HCT116 (cell line): ENCODE measurements at regions not wholly inside any gene's neighbourhood (a gene's known extent, or its start where the extent isn't known, plus 50 kb on each side); places are given as distances from the start of the nearest gene placed in this dataset.
"Not testable (repeated sequence)": the region's sequence is repeated elsewhere in the genome, so short reads cannot be mapped to it uniquely, and the experiment has no call there.

Experiments used
- CEBPB ChIP-seq: IDR thresholded peaks from 2 replicates; pipeline ENCODE4 v1.6.1; 2012; ENCODE audit warnings: low read depth
- EZH2phosphoT487 ChIP-seq: fragments of 200-600 bp; IDR thresholded peaks from 2 replicates; pipeline ENCODE4 v1.6.1; 2018; ENCODE audit warnings: antibody characterized with exemption, borderline replicate concordance
- POLR2A ChIP-seq: IDR thresholded peaks from 2 replicates; pipeline ENCODE4 v1.7.0; 2011; ENCODE audit warnings: borderline replicate concordance; ENCODE audit not compliant: insufficient read depth, insufficient read length; ENCODE audit errors: extremely low read depth
- SIN3A ChIP-seq: IDR thresholded peaks from 2 replicates; pipeline ENCODE4 v1.6.1; 2012; ENCODE audit warnings: low read depth
- TF ChIP-seq, protein P1 (sequence below), 3 experiments: fragments of 200-600 bp in 1 of 3; sonication (generic) in 1 of 3; IDR thresholded peaks in 2 of 3; conservative IDR thresholded peaks in 1 of 3; 2 replicates each; pipeline ENCODE4 v1.5.1; 2012 to 2017; ENCODE audit warnings: low read depth in 2 of 3, low read length in 2 of 3, antibody characterized with exemption in 1 of 3, borderline replicate concordance in 1 of 3, control low read depth in 1 of 3, mild to moderate bottlenecking in 1 of 3, mixed read lengths in 1 of 3, mixed run types in 1 of 3, moderate library complexity in 1 of 3; ENCODE audit not compliant: insufficient read depth in 1 of 3

DNA sequence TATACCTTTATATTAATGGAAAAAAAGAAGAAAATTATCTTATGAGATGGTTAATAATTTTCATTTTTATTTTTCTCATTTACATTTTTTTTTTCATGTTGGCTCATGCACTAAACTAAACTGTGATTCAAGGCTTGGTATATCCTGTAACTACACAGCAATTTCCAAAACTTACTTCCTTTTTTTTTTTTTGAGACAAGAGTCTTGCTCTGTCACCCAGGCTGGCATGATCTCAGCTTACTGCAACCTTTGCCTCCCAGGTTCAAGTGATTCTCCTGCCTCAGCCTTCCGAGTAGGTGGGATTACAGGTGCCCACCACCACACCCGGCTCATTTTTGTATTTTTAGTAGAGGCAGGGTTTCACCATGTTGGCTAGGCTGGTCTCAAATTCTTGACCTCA lies 224.9 kb upstream of the FANCL start:
- TF ChIP-seq SIN3A, POLR2A, EZH2phosphoT487, CEBPB: not testable (repeated sequence)
- TF ChIP-seq, protein P1, sequence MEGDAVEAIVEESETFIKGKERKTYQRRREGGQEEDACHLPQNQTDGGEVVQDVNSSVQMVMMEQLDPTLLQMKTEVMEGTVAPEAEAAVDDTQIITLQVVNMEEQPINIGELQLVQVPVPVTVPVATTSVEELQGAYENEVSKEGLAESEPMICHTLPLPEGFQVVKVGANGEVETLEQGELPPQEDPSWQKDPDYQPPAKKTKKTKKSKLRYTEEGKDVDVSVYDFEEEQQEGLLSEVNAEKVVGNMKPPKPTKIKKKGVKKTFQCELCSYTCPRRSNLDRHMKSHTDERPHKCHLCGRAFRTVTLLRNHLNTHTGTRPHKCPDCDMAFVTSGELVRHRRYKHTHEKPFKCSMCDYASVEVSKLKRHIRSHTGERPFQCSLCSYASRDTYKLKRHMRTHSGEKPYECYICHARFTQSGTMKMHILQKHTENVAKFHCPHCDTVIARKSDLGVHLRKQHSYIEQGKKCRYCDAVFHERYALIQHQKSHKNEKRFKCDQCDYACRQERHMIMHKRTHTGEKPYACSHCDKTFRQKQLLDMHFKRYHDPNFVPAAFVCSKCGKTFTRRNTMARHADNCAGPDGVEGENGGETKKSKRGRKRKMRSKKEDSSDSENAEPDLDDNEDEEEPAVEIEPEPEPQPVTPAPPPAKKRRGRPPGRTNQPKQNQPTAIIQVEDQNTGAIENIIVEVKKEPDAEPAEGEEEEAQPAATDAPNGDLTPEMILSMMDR (IDR thresholded peaks at IDR 0.05 in 2 of 3, conservative IDR thresholded peaks at IDR 0.05 in 1 of 3; ENCODE audit: borderline replicate concordance in 1 of 3, insufficient read depth in 1 of 3, low read depth in 2 of 3, low read length in 2 of 3), result not testable (repeated sequence)
